NCI-H1105 treated with DMSO at 0.1 percent for 48 hours (cell line): ENCODE measurements at regions not wholly inside any gene's neighbourhood (a gene's known extent, or its start where the extent isn't known, plus 50 kb on each side); places are given as distances from the start of the nearest gene placed in this dataset.
"Not testable (repeated sequence)": the region's sequence is repeated elsewhere in the genome, so short reads cannot be mapped to it uniquely, and the experiment has no call there.

ENCODE experiments used
- DNase-seq: peaks from one replicate; lab custom pipeline; 2025; lab: John Stamatoyannopoulos, UW

DNA sequence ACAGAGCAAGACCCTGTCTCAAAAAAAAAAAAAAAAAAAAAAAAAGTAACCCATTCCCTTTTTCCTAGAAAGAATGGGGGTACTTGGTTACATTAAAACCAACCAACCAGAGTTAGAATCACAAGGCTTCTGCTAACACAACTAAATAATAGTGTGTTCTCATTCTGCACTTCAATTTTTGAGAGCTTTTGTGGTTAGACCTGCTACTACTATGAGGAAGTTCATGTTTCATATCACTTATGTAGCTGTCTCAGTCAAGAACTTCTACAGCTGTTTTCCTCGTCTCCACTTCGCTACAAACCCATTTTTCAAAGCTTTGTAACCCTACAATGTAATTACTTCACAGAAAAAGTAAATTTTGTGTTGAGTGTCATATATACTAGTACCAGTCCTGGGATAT is 58.3 kb downstream of the PDHA2 start:
- DNase-seq = no peak

GRCh38 chr4:95909211-95909610 is 69.3 kb downstream of the PDHA2 start:
- no peak for DNase-seq

GRCh38 chr4:95910749-95911148 is 70.9 kb downstream of the PDHA2 start:
- no peak for DNase-seq

- DNase-seq = no peak
Observed at GRCh38 chr4:95921470-95921869, 81.6 kb downstream of the PDHA2 start.

DNA sequence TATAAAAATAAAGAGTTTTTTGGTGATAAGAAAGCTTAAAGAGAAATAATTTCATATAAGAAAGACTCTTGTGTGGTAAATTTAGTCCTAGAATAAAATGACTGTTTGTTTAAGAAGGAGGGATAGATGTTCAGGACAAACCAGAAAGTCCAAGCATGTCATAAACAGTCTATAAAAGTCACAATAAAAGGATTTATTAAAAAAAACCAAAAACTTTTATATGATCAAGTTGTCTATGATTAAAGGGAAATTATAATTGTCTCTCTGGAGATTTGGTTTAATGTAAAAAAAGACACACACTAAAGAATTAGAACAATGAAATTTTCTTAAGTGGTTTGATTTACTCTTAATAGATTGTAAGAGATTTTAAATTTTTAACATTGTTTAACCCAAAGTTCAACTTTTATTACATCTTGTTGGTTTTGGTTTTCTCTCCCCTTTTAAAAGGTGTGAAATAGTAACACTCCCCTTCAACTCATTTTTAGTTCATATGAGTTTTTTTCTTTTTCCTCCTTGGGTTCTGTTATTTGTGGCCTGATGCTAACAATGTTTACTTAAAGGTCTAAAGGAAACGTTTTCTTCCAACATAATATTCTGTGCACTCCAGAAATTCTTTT is 89.7 kb downstream of the PDHA2 start:
- DNase-seq = no peak

DNA sequence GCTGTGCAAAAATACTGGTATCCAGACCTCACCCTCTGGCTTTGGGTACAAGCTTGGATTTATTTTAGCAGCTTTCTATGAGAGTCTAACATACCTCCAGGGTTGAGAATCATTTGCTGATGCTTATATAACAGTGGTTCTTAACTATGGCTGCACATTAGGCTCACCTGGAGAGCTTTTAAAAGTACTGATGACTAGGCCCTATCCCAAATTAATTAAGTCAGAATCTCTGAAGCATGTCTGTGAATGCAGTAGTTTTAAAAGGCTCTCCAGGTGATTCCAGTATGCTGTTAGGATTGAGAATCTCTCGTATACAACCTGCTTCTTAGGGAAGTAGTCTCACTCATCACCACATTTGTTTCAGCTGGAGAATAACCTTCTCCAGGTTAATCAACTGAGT is 99.2 kb downstream of the PDHA2 start:
- no peak for DNase-seq

DNA sequence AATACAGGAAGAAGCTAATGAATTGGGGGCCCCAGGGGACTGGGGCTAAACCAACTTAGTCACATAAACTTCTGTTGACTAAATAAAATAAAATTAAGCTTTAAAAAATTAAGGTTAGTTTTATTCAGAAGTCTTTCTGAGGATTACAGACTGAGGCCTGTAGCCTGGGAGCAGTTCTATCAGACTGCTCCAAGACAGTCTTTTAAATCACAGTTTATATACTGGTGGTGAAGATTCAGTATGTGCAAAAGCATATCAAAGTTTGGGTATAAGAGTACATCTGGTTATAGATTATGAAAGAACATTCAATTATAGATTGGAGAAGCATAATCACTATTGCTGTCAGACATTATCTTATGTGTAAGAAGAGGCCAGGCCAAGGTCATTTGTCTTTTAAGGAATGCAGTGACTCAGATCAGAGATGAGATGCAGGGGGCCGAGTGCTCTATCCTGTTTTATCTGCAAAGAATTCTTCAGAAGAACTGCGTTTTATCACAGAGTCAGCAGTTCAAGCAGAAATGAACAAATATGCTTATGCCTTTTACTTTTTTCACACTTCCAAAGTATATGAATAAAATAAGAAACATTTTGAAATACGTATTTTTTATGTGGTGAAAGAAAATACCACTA is 109.4 kb downstream of the PDHA2 start:
- no peak for DNase-seq

GRCh38 chr4:95949808-95950207 is 109.9 kb downstream of the PDHA2 start:
- DNase-seq = no peak

GRCh38 chr4:95952538-95952937 is 112.6 kb downstream of the PDHA2 start:
- not testable (repeated sequence) for DNase-seq

DNA sequence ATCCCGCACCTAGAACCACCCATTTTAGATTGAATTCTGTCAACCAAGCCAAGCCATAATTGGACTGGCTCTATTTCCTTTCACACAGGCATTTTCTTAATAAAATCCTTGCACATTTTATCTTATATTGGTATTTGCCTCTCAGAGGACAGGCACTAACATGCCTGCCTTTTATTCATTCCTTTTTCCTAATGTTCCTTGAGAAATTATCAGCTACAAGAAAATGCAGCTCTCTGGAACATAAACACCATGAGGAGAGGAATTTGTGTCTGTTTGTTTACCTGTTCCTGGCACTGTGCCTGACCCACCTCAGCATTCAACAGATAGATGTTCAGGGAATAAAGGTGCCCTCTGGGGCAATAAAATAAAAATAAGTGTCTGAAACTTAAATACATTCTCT is 116.2 kb downstream of the PDHA2 start:
- no peak for DNase-seq

DNA sequence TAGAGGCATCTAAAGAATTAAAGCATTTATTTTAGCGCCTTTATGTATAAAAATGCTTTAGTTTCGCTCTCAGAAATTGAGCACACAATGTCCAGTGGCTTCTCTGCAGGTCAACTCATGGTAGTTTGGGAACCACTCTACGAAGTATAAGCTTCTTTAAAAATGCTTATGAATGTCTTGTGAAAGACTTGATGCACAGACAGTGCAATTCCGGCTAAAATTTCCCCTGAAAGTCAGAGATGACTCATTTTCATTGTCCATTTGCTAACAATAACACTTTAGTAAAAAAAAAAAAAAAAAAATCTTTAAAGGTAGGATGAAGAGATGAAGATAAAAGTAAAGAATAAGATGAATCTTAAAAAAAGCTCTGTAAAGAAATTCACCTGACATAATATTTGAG is 117.2 kb downstream of the PDHA2 start:
- no peak for DNase-seq

- DNase-seq = no peak
Observed at GRCh38 chr4:95957759-95958158, 117.9 kb downstream of the PDHA2 start.

GRCh38 chr4:95959182-95959581 is 119.3 kb downstream of the PDHA2 start:
- DNase-seq = no peak

DNA sequence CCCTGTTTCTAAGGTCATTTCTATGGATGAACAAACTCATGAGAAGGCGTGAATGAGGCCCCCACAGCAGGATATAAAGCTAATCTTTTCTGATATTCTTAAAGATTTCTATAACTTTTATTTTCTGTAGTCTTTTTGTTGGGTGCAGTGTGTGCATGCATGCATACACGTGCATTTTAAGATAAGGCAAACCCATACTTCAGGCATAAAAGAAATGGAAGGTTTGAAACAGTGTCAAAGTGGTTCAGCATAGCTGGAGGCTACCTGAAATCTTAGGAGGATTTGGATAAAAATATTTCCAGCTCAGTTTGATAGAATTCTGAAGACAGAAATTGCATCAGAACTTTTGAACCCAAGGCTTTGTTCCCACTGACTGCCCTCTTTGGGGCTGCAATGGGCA is 119.7 kb downstream of the PDHA2 start:
- DNase-seq = no peak

GRCh38 chr4:95963456-95963855 is 123.6 kb downstream of the PDHA2 start:
- no peak for DNase-seq

GRCh38 chr4:95979961-95980876 is 140.3 kb downstream of the PDHA2 start:
- DNase-seq = no peak

GRCh38 chr4:95980877-95981360 is 141.0 kb downstream of the PDHA2 start:
- DNase-seq = no peak

DNA sequence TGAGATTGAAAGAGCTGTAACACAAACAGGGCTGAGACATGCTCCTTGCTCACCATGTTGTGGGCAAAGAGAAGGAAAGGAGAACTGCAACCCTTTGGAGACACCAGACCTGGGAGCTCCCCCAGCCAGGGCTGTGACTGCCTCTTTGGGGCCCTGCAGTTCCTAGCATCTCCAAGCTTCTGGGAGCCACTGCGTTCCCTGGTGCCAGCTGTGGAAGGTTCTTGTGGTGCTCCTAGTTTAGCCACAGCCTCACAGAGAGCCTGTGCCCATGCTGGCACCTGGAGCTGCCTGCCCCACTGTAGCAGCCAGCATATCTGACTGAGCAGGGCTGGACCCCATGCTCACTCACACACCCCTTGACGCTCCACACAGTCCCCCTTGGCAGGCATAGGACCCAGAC is 141.7 kb downstream of the PDHA2 start:
- no peak for DNase-seq

DNA sequence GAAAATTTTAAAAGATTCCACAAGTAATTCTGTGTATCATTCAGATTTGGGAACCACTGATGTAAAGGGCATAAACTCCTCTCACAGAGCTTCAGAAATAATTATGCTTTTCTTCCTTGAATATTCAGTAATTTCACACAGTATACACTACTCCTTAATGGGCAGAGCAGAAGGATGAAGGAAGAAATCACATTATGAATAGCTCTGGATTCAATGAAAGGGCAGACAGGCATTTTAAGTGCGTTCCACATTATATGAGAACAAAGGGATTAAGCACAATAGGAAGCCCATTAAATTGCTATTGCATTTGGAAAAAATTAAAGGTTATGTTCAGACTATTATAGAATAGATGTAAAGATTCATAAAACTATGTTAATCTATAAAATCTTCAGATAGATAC is 142.6 kb downstream of the PDHA2 start:
- no peak for DNase-seq

- no peak for DNase-seq
Observed at GRCh38 chr4:95984081-95984480, 144.2 kb downstream of the PDHA2 start.

DNA sequence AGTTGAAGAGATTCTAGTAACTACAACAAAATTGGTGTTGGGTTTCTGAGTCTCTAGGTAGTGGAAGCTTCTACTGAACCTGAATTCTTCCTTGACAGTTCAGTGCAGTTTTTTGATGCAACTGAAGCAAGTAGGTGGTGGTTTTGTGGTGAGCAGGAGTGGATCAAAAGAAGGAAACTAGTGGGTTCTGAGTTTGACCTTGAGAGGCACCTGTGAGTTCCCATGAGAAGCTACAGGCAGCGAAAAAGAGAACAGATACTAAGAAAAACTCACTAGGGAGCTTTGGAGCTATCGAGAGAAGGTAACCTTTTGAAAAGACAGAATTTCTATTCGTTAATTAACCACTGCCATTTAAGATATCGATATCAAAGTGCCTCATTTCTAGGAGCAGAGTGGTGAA is 145.2 kb downstream of the PDHA2 start:
- no peak for DNase-seq

DNA sequence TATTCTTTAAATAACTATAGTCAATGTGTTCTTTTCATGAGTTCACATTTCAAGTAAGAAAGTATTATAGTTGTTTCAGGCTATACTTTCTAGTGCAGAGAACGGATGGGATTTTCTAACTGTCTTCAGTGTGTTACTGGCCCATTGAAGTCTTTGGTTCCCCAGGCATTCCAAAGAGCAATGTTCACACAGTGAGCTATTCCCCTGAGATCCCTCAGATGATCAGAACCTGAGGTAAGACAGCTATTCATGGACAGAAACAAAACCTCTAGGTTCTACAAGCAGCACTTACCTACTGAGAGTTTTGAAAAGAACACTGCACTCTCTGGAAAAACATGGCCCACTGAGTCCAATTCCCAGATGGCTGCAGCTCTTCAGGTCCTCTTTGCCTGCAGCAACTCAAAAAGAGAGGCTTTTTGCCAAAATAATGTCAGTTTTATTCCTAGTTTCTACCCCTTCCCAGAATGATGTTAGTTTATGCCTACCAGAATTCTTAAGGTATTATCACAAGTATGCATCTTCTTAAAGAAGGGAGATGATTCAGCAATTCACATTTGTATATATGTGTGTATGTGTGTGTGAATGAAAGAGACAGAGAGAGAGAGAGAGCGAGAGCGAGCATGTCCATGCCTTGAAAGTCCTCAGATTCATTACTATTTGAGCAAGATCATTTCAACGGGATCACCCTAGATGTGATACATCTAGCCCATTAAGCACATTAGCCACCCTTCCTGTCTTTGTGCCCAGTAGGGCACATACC is 146.1 kb downstream of the PDHA2 start:
- no peak for DNase-seq
